Common myeloid progenitor, CD34-positive (primary cell): ENCODE measurements at regions not wholly inside any gene's neighbourhood (a gene's known extent, or its start where the extent isn't known, plus 50 kb on each side); places are given as distances from the start of the nearest gene placed in this dataset.

ENCODE experiments used
- CTCF ChIA-PET: fragments of 350-600 bp; sonication (Branson Sonifier 250); formaldehyde crosslinking; loops from one replicate; lab custom pipeline; 2021; ENCODE audit warnings: antibody characterized with exemption; lab: Charles Lee
- POLR2A ChIA-PET: fragments of 350-600 bp; sonication (Branson Sonifier 250); formaldehyde crosslinking; loops from one replicate; lab custom pipeline; 2021; ENCODE audit warnings: antibody characterized with exemption; lab: Charles Lee
- DNase-seq, 3 donors: peaks; one replicate each; pipeline versions ENCODE4 v3.0.0 to v3.0.0-alpha.2; 2013
- H3K27ac ChIP-seq, 2 experiments: 1 replicate in 1 of 2; 2 replicates in 1 of 2; pipeline ENCODE4 v1.7.0; 2013; ENCODE audit warnings: inconsistent platforms in 2 of 2, low read length in 2 of 2, mild to moderate bottlenecking in 2 of 2, low read depth in 1 of 2, moderate library complexity in 1 of 2; ENCODE audit not compliant: severe bottlenecking in 2 of 2, insufficient read depth in 1 of 2, poor library complexity in 1 of 2
- H3K27me3 ChIP-seq, 5 experiments: replicated peaks in 2 of 5; 1 replicate in 3 of 5; 2 replicates in 2 of 5; pipeline versions ENCODE4 v1.6.1 to v1.7.0; 2013; ENCODE audit warnings: low read length in 4 of 5, mild to moderate bottlenecking in 2 of 5, moderate library complexity in 2 of 5, inconsistent platforms in 1 of 5; ENCODE audit not compliant: insufficient read depth in 5 of 5, control insufficient read depth in 4 of 5
- H3K36me3 ChIP-seq, 4 experiments: 1 replicate in 2 of 4; 2 replicates in 2 of 4; pipeline versions ENCODE4 v1.6.1 to v1.7.0; 2013; ENCODE audit warnings: low read length in 3 of 4, control low read depth in 1 of 4, mild to moderate bottlenecking in 1 of 4; ENCODE audit not compliant: control insufficient read depth in 4 of 4, insufficient read depth in 4 of 4
- H3K4me1 ChIP-seq, 4 experiments: 1 replicate in 3 of 4; 2 replicates in 1 of 4; pipeline versions ENCODE4 v1.6.1 to v1.7.1; 2013; ENCODE audit warnings: low read length in 3 of 4, mild to moderate bottlenecking in 3 of 4, control low read depth in 1 of 4, inconsistent platforms in 1 of 4, moderate library complexity in 1 of 4; ENCODE audit not compliant: control insufficient read depth in 4 of 4, insufficient read depth in 4 of 4; ENCODE audit errors: control extremely low read depth in 1 of 4
- H3K4me3 ChIP-seq, 7 experiments: 1 replicate in 4 of 7; 2 replicates in 3 of 7; pipeline versions ENCODE4 v1.5.1 to v1.7.0; 2013; ENCODE audit warnings: mild to moderate bottlenecking in 7 of 7, low read length in 6 of 7, moderate library complexity in 6 of 7, inconsistent platforms in 2 of 7, low read depth in 2 of 7, control low read depth in 1 of 7; ENCODE audit not compliant: insufficient read depth in 4 of 7, control insufficient read depth in 1 of 7; ENCODE audit errors: extremely low read depth in 1 of 7
- H3K9me3 ChIP-seq, 5 experiments: 1 replicate in 4 of 5; 2 replicates in 1 of 5; pipeline versions ENCODE4 v1.6.1 to v1.7.1; 2013; ENCODE audit warnings: low read length in 4 of 5, mild to moderate bottlenecking in 2 of 5, inconsistent platforms in 1 of 5, low read depth in 1 of 5, moderate library complexity in 1 of 5; ENCODE audit not compliant: control insufficient read depth in 4 of 5, insufficient read depth in 2 of 5; ENCODE audit errors: control extremely low read depth in 1 of 5
- WGBS: methylation state at CpG from one replicate; pipeline ENCODE4 v1.1.5; 2013; ENCODE audit not compliant: insufficient coverage; 5-methylcytosine and 5-hydroxymethylcytosine counted together

DNA sequence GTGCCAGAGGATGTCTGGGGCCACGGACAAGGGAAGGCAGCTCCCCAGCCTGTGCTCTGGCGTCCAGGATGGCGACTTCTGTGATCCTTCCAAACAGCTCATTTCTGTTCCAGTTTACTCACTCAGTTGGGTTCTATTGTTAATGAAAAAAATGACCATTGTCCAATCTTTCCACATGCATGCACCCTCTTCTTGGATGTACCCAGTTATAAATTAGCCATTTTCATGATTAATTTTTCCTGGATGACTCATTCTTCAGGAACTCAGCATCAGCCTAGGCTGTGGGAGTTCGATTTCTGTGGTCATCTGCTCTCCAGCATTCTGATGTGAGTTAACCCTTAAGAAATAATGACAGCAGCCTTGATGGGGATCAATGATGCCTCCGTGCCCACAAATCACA is 926.8 kb downstream of the BCL11B start:
- Histone ChIP-seq H3K9me3 (no peaks in the 10 kb centered on the region), H3K27me3 (peaks cover 0 to 7% (median 3%) of the 10 kb centered on the region in 5 experiments), H3K4me3 (no peak overlapping the region), H3K27ac (no peak overlapping the region), H3K36me3 (no peaks in the 10 kb centered on the region), H3K4me1 (no peaks in the 10 kb centered on the region)
- WGBS = 50% methylated on average over 2 of the region's 5 CpGs
- CTCF ChIA-PET = no interaction called here
- no peak for DNase-seq
- POLR2A ChIA-PET = no interaction called here

DNA sequence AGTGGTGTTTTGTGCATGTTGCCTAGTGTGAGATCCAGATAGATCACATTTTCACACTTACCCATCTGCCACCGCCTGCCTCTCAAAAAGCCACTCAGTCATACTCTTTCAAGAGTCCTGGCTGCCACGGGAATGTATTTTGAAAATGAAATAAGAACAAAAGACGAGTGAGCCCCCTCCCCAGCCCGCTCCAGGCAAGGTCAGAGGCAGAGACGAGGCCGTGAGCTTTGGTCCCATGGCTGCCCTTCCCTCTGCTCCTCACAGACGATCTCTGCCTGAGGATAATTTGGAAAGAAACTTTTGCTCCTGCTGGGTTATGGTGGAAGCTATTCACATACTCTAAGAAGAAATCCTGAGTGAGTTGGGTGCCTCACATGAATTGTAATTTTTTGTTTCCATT is 924.3 kb downstream of the BCL11B start:
- POLR2A ChIA-PET = no interaction called here
- H3K4me1 ChIP-seq = no peaks in the 10 kb centered on the region
- no peak for DNase-seq
- peaks cover 0 to 7% (median 3%) of the 10 kb centered on the region in 5 experiments for H3K27me3 ChIP-seq
- H3K4me3 ChIP-seq = no peak overlapping the region
- H3K9me3 ChIP-seq = no peaks in the 10 kb centered on the region
- 96% methylated on average over 7 of the region's 7 CpGs for WGBS
- no peaks in the 10 kb centered on the region for H3K36me3 ChIP-seq
- CTCF ChIA-PET = no interaction called here
- H3K27ac ChIP-seq = no peak overlapping the region

DNA sequence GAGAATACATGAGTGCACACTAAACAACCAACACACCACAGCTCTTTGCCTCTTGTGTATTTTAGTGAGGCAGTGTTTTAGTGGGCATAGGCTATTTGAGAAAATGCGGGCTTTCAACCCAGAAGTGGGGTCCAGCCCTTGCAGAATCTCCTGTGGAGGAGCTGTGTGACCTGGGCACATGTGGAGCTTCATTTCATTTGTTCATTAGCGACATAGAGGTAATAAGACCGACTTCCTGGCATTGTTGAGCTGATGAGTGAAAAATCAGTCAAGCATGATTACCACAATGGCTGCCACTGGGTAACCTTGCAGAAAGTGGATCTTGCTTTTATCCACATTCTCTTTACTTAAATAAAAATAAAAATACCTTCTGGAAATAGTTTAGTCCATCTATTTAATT is 923.5 kb downstream of the BCL11B start:
- H3K9me3 ChIP-seq = no peaks in the 10 kb centered on the region
- no peaks in the 10 kb centered on the region for H3K4me1 ChIP-seq
- no peak overlapping the region for H3K4me3 ChIP-seq
- CTCF ChIA-PET = interaction anchor here (0.5 kb wide), 1 partner anchor 11 kb away, joined by 3 read pairs; no protein-coding TSS in a partner anchor
- POLR2A ChIA-PET = no interaction called here
- DNase-seq = no peak
- peaks cover 0 to 7% (median 3%) of the 10 kb centered on the region in 5 experiments for H3K27me3 ChIP-seq
- WGBS = 94% methylated on average over 3 of the region's 3 CpGs
- no peaks in the 10 kb centered on the region for H3K36me3 ChIP-seq
- H3K27ac ChIP-seq = no peak overlapping the region

DNA sequence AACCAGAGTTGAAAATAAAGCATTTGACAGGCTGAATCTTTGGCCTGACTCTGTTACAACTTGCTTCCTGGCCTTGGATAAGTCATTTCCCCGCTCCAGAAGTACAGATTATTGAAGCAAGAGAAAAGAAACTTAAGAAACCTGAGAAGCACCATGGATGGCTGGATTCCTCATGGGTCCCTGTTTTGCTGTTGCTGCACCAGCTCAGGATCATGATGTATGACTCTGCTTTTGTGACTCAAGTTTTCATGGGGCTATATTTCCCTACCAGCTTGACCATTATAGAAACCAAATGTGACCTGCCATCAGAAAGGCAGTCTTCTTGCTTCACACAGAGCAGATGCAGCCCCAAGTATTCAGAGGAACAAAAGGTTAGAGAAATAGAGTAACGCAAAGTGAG is 921.8 kb downstream of the BCL11B start:
- no peak overlapping the region for H3K27ac ChIP-seq
- ChIA-PET POLR2A (no interaction called here), CTCF (no interaction called here)
- peaks cover 0 to 7% (median 3%) of the 10 kb centered on the region in 5 experiments for H3K27me3 ChIP-seq
- WGBS = 95% methylated on average over 2 of the region's 2 CpGs
- no peaks in the 10 kb centered on the region for H3K9me3 ChIP-seq
- no peak for DNase-seq
- no peaks in the 10 kb centered on the region for H3K36me3 ChIP-seq
- H3K4me3 ChIP-seq = no peak overlapping the region
- no peaks in the 10 kb centered on the region for H3K4me1 ChIP-seq

DNA sequence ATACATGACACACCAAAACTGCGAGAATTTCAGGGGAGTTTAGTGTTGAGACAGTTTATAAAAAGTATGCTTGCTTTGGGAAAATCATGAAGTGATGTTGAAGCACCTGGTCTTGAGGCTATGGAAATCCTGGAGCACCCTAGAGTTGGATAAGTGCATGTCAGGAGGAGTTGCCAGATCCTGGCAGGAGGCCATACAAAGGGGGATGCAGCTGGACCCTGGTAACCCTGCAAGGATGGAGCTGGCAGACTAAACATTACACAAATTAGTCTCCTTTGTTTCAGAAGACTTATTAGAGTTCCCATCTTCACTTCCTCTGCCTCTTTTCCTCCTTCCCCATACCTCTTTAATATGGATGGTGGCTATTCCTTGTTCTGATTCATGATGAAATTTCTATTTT is 907.0 kb downstream of the BCL11B start:
- WGBS = 60% methylated on average over 1 of the region's 1 CpG
- H3K27ac ChIP-seq = no peak overlapping the region
- no peaks in the 10 kb centered on the region for H3K27me3 ChIP-seq
- H3K9me3 ChIP-seq = no peaks in the 10 kb centered on the region
- ChIA-PET CTCF (no interaction called here), POLR2A (no interaction called here)
- H3K36me3 ChIP-seq = no peaks in the 10 kb centered on the region
- H3K4me1 ChIP-seq = no peaks in the 10 kb centered on the region
- no peak overlapping the region for H3K4me3 ChIP-seq
- DNase-seq = no peak

DNA sequence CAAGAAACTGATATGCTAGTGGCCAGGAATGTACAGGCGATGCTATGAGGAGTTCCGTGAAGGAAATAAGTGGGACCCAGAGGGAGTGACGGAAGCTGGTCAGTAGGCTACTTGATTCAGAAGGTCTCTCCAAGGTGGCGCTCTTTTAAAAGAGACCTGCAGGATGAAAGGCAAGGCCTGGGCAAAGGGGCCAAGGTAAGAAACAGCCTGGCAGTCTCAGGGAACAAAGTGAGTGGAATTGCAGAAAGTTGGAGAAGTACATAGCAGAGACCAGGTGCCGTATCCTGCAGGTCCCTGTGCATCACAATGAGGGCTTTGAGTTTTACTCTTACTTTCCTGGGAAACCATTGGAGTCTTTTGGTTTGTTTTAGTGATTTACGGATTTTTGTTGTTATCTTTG is 905.6 kb downstream of the BCL11B start:
- peaks cover 0 to 2% (median 0%) of the 10 kb centered on the region in 5 experiments for H3K9me3 ChIP-seq
- H3K4me1 ChIP-seq = no peaks in the 10 kb centered on the region
- DNase-seq = no peak
- ChIA-PET CTCF (interaction anchor here (1.1 kb wide), 1 partner anchor 12 kb away, joined by 3 read pairs; no protein-coding TSS in a partner anchor), POLR2A (no interaction called here)
- no peak overlapping the region for H3K27ac ChIP-seq
- no peaks in the 10 kb centered on the region for H3K27me3 ChIP-seq
- H3K36me3 ChIP-seq = no peaks in the 10 kb centered on the region
- H3K4me3 ChIP-seq = no peak overlapping the region
- 90% methylated on average over 6 of the region's 6 CpGs for WGBS

DNA sequence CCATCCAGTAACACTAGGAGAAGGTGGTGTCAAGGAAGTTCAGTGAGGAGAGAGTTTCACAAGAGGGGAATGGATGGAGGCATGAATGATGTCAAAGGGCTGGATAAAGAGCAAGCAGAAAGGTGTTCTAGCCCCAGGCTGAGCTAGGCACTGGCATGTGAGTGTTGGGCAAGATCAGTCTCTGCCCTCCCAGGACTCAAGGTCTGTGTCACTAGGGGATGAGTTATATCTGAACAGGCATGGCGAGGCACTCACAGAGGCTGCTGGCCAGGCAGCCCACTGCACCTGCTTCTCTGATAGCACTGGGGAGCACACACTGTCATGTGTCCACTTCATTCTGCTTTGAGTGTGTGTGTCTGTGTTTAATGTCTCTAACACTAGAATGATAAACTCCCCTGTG is 903.8 kb downstream of the BCL11B start:
- ChIA-PET POLR2A (no interaction called here), CTCF (no interaction called here)
- Histone ChIP-seq H3K27ac (no peak overlapping the region), H3K4me3 (no peak overlapping the region), H3K9me3 (peaks cover 0 to 2% (median 0%) of the 10 kb centered on the region in 5 experiments), H3K36me3 (no peaks in the 10 kb centered on the region), H3K27me3 (no peaks in the 10 kb centered on the region), H3K4me1 (no peaks in the 10 kb centered on the region)
- DNase-seq = no peak
- 86% methylated on average over 1 of the region's 1 CpG for WGBS
